SK-N-SH (cell line): ENCODE measurements at regions not wholly inside any gene's neighbourhood (a gene's known extent, or its start where the extent isn't known, plus 50 kb on each side); places are given as distances from the start of the nearest gene placed in this dataset.

Experiments used
- CTCF ChIA-PET: fragments of 300-600, 350-600 bp; formaldehyde crosslinking; extraction: SDS; loops from one replicate; lab custom pipeline; 2021; lab: Yijun Ruan, JAX
- POLR2A ChIA-PET: fragments of 350-600 bp; sonication (Branson Sonifier 250); formaldehyde crosslinking; extraction: SDS; loops from one replicate; lab custom pipeline; 2020; ENCODE audit warnings: antibody characterized with exemption, inconsistent platforms; lab: Yijun Ruan, JAX
- DNase-seq: peaks from one replicate; pipeline ENCODE4 v3.0.0; 2012
- H2AFZ ChIP-seq: fragments of 200-600 bp; sonication (generic); 2 replicates; pipeline ENCODE4 v1.8.1; 2016; ENCODE audit warnings: antibody characterized with exemption, mild to moderate bottlenecking, low read depth
- H3F3A ChIP-seq: fragments of 200-600 bp; sonication (generic); replicated peaks from 2 replicates; pipeline ENCODE3; 2016; ENCODE audit warnings: antibody characterized with exemption, mild to moderate bottlenecking; ENCODE audit not compliant: insufficient read depth
- H3K27ac ChIP-seq, 2 experiments: fragments of 200-500 bp in 1 of 2; fragments of 200-600 bp in 1 of 2; sonication (Bioruptor generic) in 1 of 2; sonication (generic), shearing (Covaris generic) in 1 of 2; 2 replicates each; pipeline versions ENCODE4 v1.5.1 to v1.6.1; 2014 to 2016; ENCODE audit warnings: low read depth in 2 of 2, inconsistent platforms in 1 of 2, low read length in 1 of 2, mild to moderate bottlenecking in 1 of 2, mixed read lengths in 1 of 2
- H3K27me3 ChIP-seq: fragments of 200-600 bp; sonication (generic), shearing (Covaris generic); 2 replicates; pipeline ENCODE4 v1.6.1; 2016; ENCODE audit warnings: mixed run types; ENCODE audit not compliant: insufficient read depth
- H3K36me3 ChIP-seq, 2 experiments: fragments of 200-500 bp in 1 of 2; fragments of 200-600 bp in 1 of 2; sonication (Bioruptor generic) in 1 of 2; sonication (generic) in 1 of 2; replicated peaks in 1 of 2; 2 replicates each; pipeline versions ENCODE3 to v1.5.1; 2014 to 2016; ENCODE audit warnings: low read length in 1 of 2, mild to moderate bottlenecking in 1 of 2; ENCODE audit not compliant: insufficient read depth in 2 of 2, control insufficient read depth in 1 of 2
- H3K4me1 ChIP-seq, 2 experiments: fragments of 200-500 bp in 1 of 2; fragments of 200-600 bp in 1 of 2; sonication (Bioruptor generic) in 1 of 2; sonication (generic), shearing (Covaris generic) in 1 of 2; 2 replicates each; pipeline versions ENCODE4 v1.5.1 to v1.6.1; 2014 to 2016; ENCODE audit warnings: low read depth in 1 of 2, low read length in 1 of 2, mixed run types in 1 of 2; ENCODE audit not compliant: insufficient read depth in 2 of 2, control insufficient read depth in 1 of 2
- H3K4me2 ChIP-seq: fragments of 200-600 bp; sonication (generic), shearing (Covaris generic); 2 replicates; pipeline ENCODE4 v1.6.1; 2017; ENCODE audit warnings: mixed run types
- H3K4me3 ChIP-seq, 2 experiments: fragments of 200-500 bp in 1 of 2; fragments of 200-600 bp in 1 of 2; sonication (Bioruptor generic) in 1 of 2; sonication (generic), shearing (Covaris generic) in 1 of 2; 2 replicates each; pipeline versions ENCODE4 v1.5.1 to v1.8.1; 2014 to 2016; ENCODE audit warnings: low read depth in 2 of 2, inconsistent platforms in 1 of 2, low read length in 1 of 2, mild to moderate bottlenecking in 1 of 2, mixed read lengths in 1 of 2, moderate library complexity in 1 of 2
- H3K79me2 ChIP-seq: fragments of 200-600 bp; sonication (generic); 2 replicates; pipeline ENCODE4 v1.8.1; 2017; ENCODE audit warnings: mild to moderate bottlenecking; ENCODE audit not compliant: insufficient read depth
- H3K9ac ChIP-seq: fragments of 200-600 bp; sonication (generic); 2 replicates; pipeline ENCODE4 v1.6.1; 2017; ENCODE audit warnings: mixed run types
- H3K9me2 ChIP-seq: fragments of 200-600 bp; sonication (generic); 2 replicates; pipeline ENCODE4 v1.6.1; 2017; ENCODE audit warnings: mixed run types
- H3K9me3 ChIP-seq: fragments of 200-600 bp; sonication (generic); 2 replicates; pipeline ENCODE4 v1.6.1; 2017; ENCODE audit warnings: mixed run types, mild to moderate bottlenecking, moderate library complexity
- H4K20me1 ChIP-seq: fragments of 200-600 bp; sonication (generic); 2 replicates; pipeline ENCODE4 v1.6.1; 2017; ENCODE audit warnings: mild to moderate bottlenecking, mixed run types; ENCODE audit not compliant: insufficient read depth
- CHD2 ChIP-seq: fragments of 150-350 bp; IDR thresholded peaks from 2 replicates; pipeline ENCODE4 v1.6.1; 2018; ENCODE audit warnings: low read length; ENCODE audit not compliant: partially characterized antibody
- EP300 ChIP-seq, 2 experiments: IDR thresholded peaks; 2 replicates each; pipeline versions ENCODE4 v1.4.0 to v1.6.1; 2012; ENCODE audit warnings: borderline replicate concordance in 1 of 2, low read depth in 1 of 2, low read length in 1 of 2
- EZH2phosphoT487 ChIP-seq: fragments of 200-600 bp; sonication (generic); IDR thresholded peaks from 2 replicates; pipeline ENCODE4 v1.6.1; 2017; ENCODE audit warnings: low read depth, mixed run types, mild to moderate bottlenecking, antibody characterized with exemption, moderate library complexity, borderline replicate concordance
- FOSL2 ChIP-seq: IDR thresholded peaks from 2 replicates; pipeline ENCODE4 v1.4.0; 2012; ENCODE audit warnings: low read depth, mild to moderate bottlenecking, moderate library complexity, borderline replicate concordance
- FOXM1 ChIP-seq: IDR thresholded peaks from 2 replicates; pipeline ENCODE4 v1.4.0; 2012; ENCODE audit warnings: low read depth, mild to moderate bottlenecking
- GABPA ChIP-seq: IDR thresholded peaks from 2 replicates; pipeline ENCODE4 v1.4.0; 2012; ENCODE audit warnings: low read depth, mild to moderate bottlenecking
- GATA2 ChIP-seq: sonication (generic); formaldehyde crosslinking; IDR thresholded peaks from 2 replicates; pipeline ENCODE4 v1.5.0; 2020; ENCODE audit warnings: mild to moderate bottlenecking, missing genetic modification reagents
- JUND ChIP-seq: IDR thresholded peaks from 2 replicates; pipeline ENCODE4 v1.4.0; 2012
- MEF2A ChIP-seq: IDR thresholded peaks from 2 replicates; pipeline ENCODE4 v1.4.0; 2012; ENCODE audit warnings: low read depth, borderline replicate concordance
- MXI1 ChIP-seq: IDR thresholded peaks from 2 replicates; pipeline ENCODE4 v1.6.1; 2012; ENCODE audit warnings: mild to moderate bottlenecking, low read depth, low read length, improper control_type of control experiment
- NRF1 ChIP-seq: IDR thresholded peaks from 2 replicates; pipeline ENCODE4 v1.6.1; 2012; ENCODE audit warnings: low read depth, mild to moderate bottlenecking, low read length
- PBX3 ChIP-seq: IDR thresholded peaks from 2 replicates; pipeline ENCODE4; 2012
- RAD21 ChIP-seq: IDR thresholded peaks from 2 replicates; pipeline ENCODE4 v1.6.1; 2012; ENCODE audit warnings: mild to moderate bottlenecking, low read length
- REST ChIP-seq: IDR thresholded peaks from 2 replicates; pipeline ENCODE4 v1.6.1; 2012; ENCODE audit warnings: mild to moderate bottlenecking, low read depth, low read length, moderate library complexity
- SMC3 ChIP-seq: IDR thresholded peaks from 2 replicates; pipeline ENCODE4 v1.6.1; 2012; ENCODE audit warnings: low read depth, low read length, improper control_type of control experiment
- TCF12 ChIP-seq: IDR thresholded peaks from 2 replicates; pipeline ENCODE4 v1.4.0; 2012
- TEAD4 ChIP-seq: IDR thresholded peaks from 2 replicates; pipeline ENCODE4 v1.4.0; 2012; ENCODE audit warnings: mild to moderate bottlenecking, borderline replicate concordance; ENCODE audit not compliant: insufficient read depth
- USF2 ChIP-seq: fragments of 150-350 bp; IDR thresholded peaks from 2 replicates; pipeline ENCODE4 v1.6.1; 2017; ENCODE audit warnings: antibody characterized with exemption, low read length, low read depth, borderline replicate concordance
- YY1 ChIP-seq: IDR thresholded peaks from 2 replicates; pipeline ENCODE4 v1.4.0; 2012; ENCODE audit warnings: low read depth, mild to moderate bottlenecking
- WGBS: methylation state at CpG from one replicate; pipeline ENCODE4 v1.1.6; 2017; ENCODE audit warnings: low lambda C conversion rate; 5-methylcytosine and 5-hydroxymethylcytosine counted together
- TF ChIP-seq, protein P1 (sequence below): IDR thresholded peaks from 2 replicates; pipeline ENCODE4 v1.4.0; 2012; ENCODE audit warnings: low read depth, borderline replicate concordance
- TF ChIP-seq, protein P2 (sequence below): fragments of 150-350 bp; IDR thresholded peaks from 2 replicates; pipeline ENCODE4 v1.6.1; 2016; ENCODE audit warnings: mild to moderate bottlenecking, low read depth, low read length

GRCh38 chr13:44120043-44120442, 240.3 kb downstream of the LACC1 start (continued):
- TF ChIP-seq PBX3 (no peak), MXI1 (no peak), USF2 (no peak), REST (no peak), GATA2 (CRISPR knock-in tag) (no peak), JUND (no peak), SMC3 (no peak), TEAD4 (no peak), EZH2phosphoT487 (no peak)

DNA sequence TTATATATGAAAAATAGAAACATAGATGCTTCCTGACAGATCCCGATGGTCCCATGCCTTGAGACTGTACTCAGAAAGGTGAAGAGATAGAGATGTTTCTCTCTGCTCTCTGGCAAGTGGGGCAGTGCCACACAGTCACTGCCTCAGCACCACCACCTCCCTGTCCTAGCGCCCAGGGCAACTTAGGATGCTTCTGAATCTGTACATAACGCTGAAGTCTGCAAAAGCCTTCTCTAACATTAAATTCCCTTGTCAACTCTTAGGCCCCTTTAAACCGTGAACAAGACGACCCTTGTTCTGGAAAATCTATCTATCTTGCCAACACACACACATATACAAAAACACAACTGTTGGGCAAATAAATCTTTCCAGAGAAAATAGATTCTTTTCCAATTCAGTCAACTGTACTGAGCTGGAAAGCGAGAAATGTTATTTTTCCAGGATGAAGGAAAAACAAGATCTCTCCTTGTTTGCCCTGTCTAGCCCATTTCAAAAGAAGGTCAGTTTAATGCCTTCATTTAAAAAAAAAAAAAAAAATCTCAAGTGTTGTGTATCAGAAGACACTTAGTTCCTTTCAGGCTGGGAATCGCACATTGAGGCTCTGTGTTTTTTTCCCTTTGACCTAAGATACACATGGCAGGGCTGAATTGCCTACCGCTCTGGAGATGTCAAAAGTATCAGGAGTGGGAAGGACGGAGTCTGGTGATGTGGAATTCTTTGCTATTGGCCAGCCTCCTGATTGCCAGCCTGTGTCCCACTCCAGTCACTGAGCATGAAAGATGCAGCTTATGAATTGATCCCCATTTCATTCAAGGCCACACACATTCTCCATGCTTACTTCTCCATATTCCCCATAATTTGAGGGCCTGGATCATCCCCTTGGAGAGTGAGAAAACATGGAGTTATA, 241.4 kb downstream of the LACC1 start:
- no peak for TF ChIP-seq RAD21
- TF ChIP-seq CHD2: no peak
- no peak for TF ChIP-seq EP300 (IDR thresholded peaks at IDR 0.05; ENCODE audit: borderline replicate concordance in 1 of 2, low read depth in 1 of 2, low read length in 1 of 2)
- no peak for TF ChIP-seq YY1
- TF ChIP-seq NRF1: no peak
- no peak for TF ChIP-seq MEF2A
- no peak for TF ChIP-seq GABPA
- TF ChIP-seq FOSL2: no peak
- TF ChIP-seq, protein P1, sequence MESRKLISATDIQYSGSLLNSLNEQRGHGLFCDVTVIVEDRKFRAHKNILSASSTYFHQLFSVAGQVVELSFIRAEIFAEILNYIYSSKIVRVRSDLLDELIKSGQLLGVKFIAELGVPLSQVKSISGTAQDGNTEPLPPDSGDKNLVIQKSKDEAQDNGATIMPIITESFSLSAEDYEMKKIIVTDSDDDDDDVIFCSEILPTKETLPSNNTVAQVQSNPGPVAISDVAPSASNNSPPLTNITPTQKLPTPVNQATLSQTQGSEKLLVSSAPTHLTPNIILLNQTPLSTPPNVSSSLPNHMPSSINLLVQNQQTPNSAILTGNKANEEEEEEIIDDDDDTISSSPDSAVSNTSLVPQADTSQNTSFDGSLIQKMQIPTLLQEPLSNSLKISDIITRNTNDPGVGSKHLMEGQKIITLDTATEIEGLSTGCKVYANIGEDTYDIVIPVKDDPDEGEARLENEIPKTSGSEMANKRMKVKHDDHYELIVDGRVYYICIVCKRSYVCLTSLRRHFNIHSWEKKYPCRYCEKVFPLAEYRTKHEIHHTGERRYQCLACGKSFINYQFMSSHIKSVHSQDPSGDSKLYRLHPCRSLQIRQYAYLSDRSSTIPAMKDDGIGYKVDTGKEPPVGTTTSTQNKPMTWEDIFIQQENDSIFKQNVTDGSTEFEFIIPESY: no peak
- no peak for TF ChIP-seq TEAD4
- no peak for TF ChIP-seq TCF12
- TF ChIP-seq FOXM1: no peak
- TF ChIP-seq, protein P2, sequence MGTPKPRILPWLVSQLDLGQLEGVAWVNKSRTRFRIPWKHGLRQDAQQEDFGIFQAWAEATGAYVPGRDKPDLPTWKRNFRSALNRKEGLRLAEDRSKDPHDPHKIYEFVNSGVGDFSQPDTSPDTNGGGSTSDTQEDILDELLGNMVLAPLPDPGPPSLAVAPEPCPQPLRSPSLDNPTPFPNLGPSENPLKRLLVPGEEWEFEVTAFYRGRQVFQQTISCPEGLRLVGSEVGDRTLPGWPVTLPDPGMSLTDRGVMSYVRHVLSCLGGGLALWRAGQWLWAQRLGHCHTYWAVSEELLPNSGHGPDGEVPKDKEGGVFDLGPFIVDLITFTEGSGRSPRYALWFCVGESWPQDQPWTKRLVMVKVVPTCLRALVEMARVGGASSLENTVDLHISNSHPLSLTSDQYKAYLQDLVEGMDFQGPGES: no peak
- no peak for TF ChIP-seq SMC3
- CTCF ChIA-PET: no interaction called here
- no peak overlapping the region for H2AFZ ChIP-seq

More for the DNA sequence above, 241.4 kb downstream of the LACC1 start:
- DNase-seq: no peak
- peaks cover 0 to 7% of the 10 kb centered on the region in 2 experiments; a peak in 2 of 4 replicates for H3K4me1 ChIP-seq
- H3K36me3 ChIP-seq: no peaks in the 10 kb centered on the region
- H3K4me2 ChIP-seq: no peak overlapping the region
- no peaks in the 10 kb centered on the region for H3K9me2 ChIP-seq
- H3K9me3 ChIP-seq: peaks cover 8% of the 10 kb centered on the region; the same call in 1 of the 2 replicates
- no peak overlapping the region for H3K27ac ChIP-seq
- no peaks in the 10 kb centered on the region for H4K20me1 ChIP-seq
- H3F3A ChIP-seq: no peaks in the 10 kb centered on the region
- POLR2A ChIA-PET: no interaction called here
- H3K9ac ChIP-seq: no peak overlapping the region
- H3K79me2 ChIP-seq: no peaks in the 10 kb centered on the region
- H3K4me3 ChIP-seq: no peak overlapping the region
- WGBS: 85% methylated on average over 9 of the region's 9 CpGs
- H3K27me3 ChIP-seq: no peaks in the 10 kb centered on the region
